Right ventricle myocardium inferior (tissue), 1 donor: ENCODE measurements at regions not wholly inside any gene's neighbourhood (a gene's known extent, or its start where the extent isn't known, plus 50 kb on each side); places are given as distances from the start of the nearest gene placed in this dataset.

Experiments used
- ATAC-seq: fragments of 200-7000 bp; cut with Tn5 transposase; one replicate; pipeline ENCODE4 v1.9.1; 2020; ENCODE audit warnings: mild to moderate bottlenecking, moderate library complexity
- DNase-seq: peaks from one replicate; pipeline ENCODE4 v3.0.0; 2021; ENCODE audit errors: missing footprints
- intact Hi-C: fragments of 100-400 bp; cut with DNase I; formaldehyde crosslinking; loops from one replicate; pipeline ENCODE4 v1.11.0; 2022
- donor health status: DM: no; HTN: yes; CAD: no; lungs with severe emphysema.

DNA sequence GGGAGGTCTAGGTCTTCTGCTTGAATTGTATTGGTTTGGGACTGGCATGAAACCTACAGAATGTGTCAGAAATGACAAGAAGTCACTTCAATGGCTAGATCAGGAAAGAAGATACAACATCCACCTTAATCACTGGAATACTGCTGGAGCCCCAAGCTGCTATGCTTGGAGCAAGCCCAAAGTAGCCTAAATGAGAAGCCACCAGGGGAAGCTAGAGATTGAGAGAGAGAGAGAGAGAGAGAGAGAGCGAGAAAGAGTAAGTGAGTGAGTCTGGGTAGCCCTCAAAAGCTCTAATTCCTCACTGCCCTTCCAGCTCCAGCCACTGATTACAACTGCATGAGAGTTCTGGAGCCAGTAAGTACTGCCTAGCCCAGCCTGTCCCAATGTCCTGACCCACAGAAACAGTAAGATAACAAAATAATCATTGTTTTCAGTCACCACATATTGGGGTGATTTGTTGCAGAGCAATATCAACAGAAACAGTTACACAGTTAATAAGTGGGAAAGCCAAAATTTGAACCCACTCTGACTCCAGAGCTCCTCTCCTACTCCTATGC is 529.2 kb upstream of the GOLIM4 start:
- intact Hi-C loops, result loop anchor here (10.0 kb wide), 1 partner anchor 110 kb away; no protein-coding TSS in a partner anchor
- ATAC-seq, result no peak
- no peak for DNase-seq

DNA sequence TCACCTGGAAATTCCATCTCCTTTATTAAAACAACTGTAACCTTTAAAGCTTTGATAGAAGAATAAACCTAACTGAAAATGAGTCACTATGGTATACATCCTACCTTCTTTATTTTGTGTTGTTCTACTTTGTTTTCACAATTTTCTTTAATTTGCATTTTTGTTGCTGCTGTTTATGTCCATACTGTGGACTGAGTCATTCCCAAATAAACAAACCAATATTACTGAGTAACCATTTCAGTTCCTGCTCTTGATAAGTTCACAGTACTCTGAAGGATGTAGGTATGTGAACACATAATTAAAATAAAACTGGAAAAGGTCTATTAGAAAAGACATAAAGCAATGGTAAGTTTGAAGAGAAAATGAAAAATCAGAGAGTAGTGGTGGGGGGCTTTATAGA is 528.5 kb upstream of the GOLIM4 start:
- intact Hi-C loops, result loop anchor here (10.0 kb wide), 1 partner anchor 109 kb away; no protein-coding TSS in a partner anchor
- DNase-seq (no peak), ATAC-seq (no peak)

DNA sequence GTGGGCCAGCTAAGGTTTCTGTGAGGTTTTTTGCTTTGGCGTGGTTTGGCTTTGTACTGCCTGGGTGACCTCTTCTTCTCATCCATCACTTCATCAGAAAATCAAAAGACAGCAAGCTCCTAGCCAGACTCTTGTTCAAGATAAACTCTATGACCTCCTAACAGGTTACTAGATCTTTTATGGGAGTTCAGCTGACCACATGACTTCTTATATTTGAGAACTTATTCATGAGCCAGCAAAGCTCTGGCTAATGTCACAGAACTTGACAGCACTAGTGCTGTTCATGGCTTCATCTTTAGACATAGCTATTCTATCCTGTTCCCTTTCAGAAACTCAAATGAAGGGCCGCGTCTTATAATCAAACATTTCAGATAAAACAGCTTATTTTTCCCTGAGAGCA is 527.1 kb upstream of the GOLIM4 start:
- peak; percentile 71 for ATAC-seq
- no peak for DNase-seq
- intact Hi-C loops, result loop anchor here (10.0 kb wide), 1 partner anchor 108 kb away; no protein-coding TSS in a partner anchor

DNA sequence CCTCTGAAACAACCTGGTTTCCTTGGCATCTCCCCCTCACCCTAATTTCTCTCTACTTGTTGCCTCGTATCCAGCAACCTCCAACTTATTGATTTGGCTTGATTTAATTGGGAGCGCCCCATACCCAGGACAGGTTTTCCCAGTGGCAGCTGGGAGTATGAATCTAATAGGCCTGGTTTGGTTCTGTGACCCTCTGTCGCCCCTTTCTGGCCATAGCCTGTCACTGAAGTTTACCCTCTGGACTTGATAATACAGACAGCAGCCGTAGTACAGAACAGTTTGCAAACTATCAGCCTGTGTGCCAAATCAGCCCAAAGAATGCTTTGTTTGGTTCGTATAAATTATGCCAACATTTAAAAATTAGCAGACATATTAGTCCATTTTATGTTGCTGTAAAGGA is 525.1 kb upstream of the GOLIM4 start:
- intact Hi-C loops, result loop anchor here (10.0 kb wide), 1 partner anchor 106 kb away; no protein-coding TSS in a partner anchor
- no peak for DNase-seq
- peak; percentile 62 for ATAC-seq

DNA sequence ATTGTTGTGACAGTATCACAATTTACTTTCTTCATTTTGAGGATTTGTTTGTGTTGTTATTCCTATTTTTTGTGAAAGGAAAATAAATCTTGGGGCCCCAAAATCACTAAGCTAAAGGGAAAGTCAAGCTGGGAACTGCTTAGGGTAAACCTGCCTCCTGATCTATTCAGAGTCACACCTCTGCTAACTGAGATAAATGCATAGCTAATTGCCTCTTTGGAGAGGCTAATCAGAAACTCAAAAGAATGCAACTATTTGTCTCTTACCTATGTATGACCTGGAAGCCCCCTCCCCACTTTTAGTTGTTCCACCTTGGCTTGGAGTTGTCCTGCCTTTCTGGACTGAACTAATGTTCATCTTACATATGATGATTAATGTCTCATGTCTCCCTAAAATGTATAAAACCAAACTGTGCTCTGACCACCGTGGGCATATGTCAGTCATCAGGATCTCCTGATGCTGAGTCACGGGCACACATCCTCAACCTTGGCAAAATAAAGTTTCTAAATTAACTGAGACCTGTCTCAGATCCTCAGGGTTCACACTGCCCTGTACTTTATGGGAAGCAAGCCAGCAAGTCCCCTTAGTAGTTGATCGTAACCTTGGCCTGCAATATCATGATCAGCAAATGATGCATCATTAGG is 523.2 kb upstream of the GOLIM4 start:
- DNase-seq (no peak), ATAC-seq (no peak)
- intact Hi-C loops, result no loop called here

DNA sequence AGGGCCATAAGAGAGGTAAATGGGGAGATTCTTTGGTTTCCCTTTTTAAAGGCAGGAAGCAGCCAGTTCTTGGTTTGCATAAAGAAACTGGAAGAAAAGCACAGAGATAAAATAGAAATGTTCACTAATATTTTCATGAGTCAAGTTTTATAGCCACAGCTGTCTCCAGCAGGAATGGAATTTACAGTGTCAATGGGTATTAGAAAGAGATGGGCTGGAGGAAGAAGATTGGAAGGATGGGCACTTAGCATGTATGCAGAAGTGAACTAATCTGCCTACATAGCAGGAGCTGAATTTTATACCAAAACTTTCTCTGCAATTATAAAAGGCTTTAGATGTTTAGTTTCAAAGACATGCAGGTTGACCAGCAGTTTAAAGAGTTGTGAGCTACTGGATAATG is 521.9 kb upstream of the GOLIM4 start:
- intact Hi-C loops, result no loop called here
- DNase-seq (no peak), ATAC-seq (no peak)

DNA sequence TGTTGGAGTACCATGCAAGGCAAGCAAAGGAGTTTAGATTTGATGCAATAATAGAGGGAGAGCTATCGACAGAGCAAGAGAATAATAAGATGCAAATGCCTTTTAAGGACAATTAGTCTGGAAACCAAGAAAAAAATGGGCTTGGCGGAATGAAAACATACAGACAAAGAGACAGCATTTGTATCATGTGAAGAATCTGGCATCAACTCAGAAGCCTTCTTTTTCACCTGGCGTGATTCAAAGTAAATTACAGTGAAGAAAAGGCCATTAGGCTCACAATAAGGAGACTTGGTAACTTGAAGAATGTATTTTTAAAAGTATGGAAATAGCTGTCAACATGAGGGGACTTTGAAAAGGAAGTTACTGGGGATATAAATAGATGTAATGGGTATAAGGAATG is 521.2 kb upstream of the GOLIM4 start:
- ATAC-seq (no peak), DNase-seq (no peak)
- intact Hi-C loops, result no loop called here

DNA sequence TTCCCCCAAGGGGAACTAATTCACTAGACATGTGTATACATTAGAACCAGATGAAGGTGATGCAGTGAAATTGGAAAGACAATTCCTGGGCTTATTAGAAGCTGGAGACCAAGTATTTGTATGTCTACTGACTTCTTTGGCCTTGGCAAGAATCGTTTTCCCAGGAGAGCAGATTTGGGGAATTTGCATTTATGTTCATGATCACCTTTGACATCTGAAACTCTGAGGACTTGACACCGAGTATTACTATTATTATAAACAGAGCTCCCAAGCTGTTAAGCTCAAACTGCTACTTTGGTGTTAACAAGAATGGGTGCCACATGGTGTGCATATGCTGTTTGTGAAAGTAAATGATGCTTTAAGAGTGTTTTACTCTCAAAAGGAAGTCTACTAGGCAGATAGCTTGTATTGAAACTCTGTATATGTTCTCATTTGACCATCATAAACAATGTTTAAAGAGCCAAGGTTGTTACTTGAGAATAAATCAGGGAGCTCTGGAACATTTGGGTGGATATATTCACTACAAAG is 519.8 kb upstream of the GOLIM4 start:
- no peak for DNase-seq
- ATAC-seq, result no peak
- intact Hi-C loops, result no loop called here

DNA sequence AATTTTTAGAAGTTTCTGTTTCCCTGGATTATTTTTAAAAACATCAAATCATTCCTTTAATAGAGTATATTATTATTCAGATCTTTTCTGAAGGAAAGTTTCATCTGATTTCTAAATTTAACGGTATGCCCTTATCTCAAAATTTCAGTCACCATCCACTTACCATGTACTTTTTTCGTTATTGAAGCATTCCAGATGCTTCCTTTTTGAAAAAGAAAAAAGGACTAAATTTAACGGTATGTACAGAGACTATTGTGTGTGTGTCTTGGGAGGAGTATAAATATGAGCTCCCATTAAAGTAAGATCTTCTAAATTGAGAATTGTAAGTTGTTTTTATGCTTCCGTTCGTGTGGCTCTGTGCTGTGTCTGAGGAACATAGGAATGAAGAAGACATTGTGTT is 517.4 kb upstream of the GOLIM4 start:
- ATAC-seq (no peak), DNase-seq (no peak)
- intact Hi-C loops, result no loop called here

DNA sequence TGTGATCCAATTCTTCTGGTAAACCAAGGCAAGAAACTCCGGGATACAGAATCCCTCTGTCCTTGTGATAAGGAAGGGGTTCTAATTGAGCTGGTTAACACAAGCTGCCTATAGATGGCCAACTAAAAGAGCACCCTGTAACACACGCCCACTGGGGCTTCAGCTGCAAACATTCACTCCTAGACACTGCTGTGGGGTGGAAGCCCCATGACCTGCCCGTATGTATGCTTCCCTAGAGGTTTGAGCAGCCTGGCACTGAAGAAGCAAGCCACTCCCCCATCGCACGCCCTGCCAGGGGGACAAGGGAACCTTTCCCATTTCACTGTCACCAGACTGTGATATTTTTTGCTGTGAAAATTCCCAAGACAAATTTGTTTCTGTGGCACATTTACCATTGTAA is 516.9 kb upstream of the GOLIM4 start:
- ATAC-seq (no peak), DNase-seq (no peak)
- intact Hi-C loops, result no loop called here

DNA sequence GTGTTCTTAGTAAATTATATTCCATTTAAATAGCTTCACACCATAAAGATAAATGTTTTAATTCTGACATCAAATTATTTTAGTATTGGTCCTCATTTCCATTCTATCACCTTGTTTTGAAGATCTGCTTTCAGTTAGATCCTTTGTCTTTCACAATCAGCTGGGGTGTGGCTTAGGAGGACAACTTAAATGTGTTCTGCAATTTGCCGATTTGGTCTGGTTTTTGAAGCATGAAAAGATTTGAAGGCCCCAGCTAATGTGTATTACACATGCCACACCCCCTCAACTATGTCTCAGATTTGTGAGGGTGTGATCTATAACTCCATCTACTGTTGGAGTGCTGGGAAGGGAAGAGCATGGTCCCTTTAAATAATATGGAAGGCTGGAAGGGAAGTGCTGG is 516.1 kb upstream of the GOLIM4 start:
- no peak for ATAC-seq
- DNase-seq, result no peak

DNA sequence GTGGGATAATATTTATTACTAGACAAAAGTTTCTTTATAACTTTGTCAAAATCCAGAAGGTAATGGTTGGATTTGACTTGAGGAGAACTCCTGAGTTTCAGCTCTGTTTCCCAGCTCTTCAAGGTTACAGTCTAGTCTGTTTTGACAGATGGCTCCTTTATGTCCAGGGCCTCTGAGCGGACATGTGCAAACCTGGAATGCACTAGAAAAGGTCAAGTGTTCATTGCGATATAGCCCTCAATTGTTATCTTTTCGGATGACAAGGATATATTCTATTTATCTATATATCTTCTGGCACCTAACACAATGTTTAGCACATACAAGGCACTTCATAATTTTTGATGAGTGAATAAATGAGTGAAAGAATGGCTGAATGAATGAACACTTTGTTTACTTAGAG is 513.2 kb upstream of the GOLIM4 start:
- intact Hi-C loops, result no loop called here
- DNase-seq (no peak), ATAC-seq (no peak)

More for the DNA sequence above, 516.1 kb upstream of the GOLIM4 start:
- intact Hi-C loops, result no loop called here

DNA sequence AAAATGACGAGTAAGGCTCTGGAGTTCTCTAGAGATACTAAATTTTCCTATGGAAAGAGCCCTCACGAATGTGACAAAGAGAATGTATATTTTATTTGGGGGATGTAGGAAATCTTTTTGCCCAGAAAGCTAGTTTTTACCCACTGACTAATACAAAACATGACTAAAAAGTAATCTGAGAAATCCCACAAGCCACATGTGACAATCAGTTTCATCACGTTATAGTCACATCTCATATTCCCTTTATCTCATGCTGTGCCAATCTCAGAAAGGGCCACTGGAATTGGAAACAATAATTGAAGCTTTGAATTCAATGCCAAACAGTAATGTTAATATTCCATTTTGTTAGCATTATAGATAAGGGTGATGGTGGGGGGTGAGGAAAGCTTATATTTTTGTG is 509.0 kb upstream of the GOLIM4 start:
- intact Hi-C loops, result no loop called here
- ATAC-seq (no peak), DNase-seq (no peak)

DNA sequence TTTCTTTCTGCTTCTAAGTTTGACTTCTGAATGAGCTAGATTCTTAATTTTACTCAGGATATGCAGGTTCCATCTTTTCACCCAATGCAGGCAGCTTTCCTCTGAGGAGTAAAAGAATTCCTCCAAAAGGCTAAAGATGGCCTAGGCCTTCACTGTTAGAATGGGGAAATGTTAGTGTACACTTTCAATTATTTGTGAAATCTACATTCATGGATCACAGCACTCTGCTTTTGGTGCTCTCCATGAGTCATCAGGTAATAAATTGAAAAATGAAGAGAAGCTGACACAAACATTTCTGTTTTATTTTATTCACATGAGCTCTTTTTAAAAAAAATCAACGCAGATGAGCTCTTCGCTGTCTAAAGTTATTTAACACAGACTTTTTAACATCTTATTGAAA is 502.5 kb upstream of the GOLIM4 start:
- ATAC-seq (no peak), DNase-seq (no peak)
- intact Hi-C loops, result no loop called here

DNA sequence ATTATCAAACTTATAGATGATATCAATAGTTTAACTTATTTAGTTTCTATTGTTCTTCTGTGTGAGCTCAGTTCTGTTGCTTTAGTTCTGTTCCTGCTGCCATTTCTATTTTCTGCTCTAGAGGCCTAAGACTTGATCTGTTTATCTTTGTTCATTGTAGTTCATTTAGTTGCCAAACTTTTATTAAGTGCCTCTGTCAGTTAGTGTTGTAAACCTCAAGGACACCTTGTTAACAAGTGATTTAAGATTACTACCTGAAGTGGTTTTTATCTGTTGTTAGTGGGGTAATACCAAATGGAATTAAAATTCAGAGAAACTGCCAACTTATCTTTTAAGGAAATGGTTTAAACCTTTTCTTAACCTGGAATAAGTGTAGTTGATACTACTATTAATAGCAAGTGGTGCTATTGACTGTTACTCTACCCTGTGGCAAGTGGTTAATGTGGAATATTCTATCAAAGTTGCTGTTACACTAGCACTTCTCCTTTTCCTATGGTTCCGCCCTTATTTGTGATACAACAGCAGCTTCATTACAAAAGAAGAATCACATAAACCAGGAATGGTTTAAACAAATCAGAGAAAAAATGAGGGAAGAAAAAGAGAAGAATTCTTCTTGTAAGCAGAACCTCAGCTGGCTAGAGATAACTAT is 500.6 kb upstream of the GOLIM4 start:
- peak; percentile 71 for ATAC-seq
- intact Hi-C loops, result no loop called here

DNA sequence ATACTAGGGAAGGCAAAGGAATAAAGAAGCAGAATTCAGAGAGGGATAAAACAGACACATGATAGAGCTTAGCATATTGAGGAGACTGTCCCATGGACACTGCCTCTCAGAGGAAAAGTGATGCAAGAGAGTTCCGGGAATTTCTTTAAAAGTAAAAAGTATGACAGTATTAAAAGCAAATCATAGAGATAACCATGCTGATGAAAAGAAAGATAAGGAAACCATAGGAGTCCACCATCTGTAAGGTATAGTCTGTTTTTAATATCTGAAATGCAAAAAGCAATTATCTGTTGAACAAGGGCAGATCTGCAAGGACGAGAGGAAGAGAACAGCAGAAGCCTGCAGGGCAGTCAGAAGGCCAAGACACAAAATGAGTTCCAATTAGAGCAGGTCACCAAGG is 495.9 kb upstream of the GOLIM4 start:
- intact Hi-C loops, result no loop called here
- no peak for DNase-seq
- ATAC-seq, result no peak

More for the DNA sequence above, 500.6 kb upstream of the GOLIM4 start:
- no peak for DNase-seq

DNA sequence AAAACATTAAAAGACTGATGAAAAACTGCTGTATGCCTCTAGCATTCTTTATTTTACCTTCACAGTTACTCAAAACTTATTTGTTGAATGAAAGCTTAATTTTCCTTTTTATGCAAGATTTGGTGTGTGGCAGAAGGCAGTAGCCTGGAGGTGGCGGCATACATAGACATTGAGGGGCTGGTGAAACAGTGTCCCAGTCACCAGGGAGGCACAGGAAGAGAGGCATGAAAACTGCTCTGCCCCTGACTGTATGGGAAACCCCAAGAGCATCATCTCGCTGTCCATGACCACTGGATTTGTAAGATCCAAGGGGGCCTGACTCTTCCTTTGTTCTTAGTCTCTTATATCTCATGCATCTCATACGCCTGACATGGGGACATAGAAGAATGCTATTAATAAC is 493.7 kb upstream of the GOLIM4 start:
- ATAC-seq, result no peak
- DNase-seq, result no peak
- intact Hi-C loops, result no loop called here

DNA sequence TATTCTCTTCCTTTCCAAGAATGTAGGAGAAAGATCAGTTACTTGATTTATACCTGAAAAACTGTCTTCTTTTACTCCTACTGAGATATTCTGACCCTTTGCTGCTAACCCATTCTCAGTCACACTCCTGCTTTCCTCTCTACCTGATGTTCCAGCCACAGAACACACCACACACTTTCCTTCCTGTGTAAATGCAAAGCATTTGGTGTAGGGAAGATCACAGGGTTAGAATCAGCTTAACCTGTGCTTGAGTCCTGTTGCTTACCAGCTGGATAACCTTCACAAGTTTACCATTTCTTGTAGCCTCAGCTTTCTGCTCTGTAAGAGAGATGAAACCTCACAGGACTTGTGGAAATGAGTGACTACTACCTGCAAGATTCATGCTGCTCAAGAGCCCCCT is 489.8 kb upstream of the GOLIM4 start:
- no peak for ATAC-seq
- intact Hi-C loops, result no loop called here
- DNase-seq, result no peak

DNA sequence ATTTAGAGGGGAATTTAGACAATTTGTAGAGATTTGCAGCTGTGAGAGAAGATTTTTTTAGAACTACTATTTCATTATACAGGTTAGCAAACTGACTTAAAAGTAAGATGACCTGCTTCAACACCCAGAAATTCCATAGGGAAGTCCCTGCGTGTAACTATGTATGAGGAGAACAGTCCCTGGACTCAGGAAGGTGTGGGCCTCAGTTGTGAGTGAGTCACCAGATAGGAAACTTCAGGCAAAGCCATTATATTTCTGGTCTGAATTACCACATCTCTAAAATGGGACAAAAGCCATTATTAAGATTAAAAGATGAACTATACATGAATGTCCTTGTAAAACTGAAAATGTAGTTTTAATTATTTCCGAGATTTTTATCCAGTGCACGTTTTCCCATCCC is 488.3 kb upstream of the GOLIM4 start:
- ATAC-seq (no peak), DNase-seq (no peak)
- intact Hi-C loops, result no loop called here

DNA sequence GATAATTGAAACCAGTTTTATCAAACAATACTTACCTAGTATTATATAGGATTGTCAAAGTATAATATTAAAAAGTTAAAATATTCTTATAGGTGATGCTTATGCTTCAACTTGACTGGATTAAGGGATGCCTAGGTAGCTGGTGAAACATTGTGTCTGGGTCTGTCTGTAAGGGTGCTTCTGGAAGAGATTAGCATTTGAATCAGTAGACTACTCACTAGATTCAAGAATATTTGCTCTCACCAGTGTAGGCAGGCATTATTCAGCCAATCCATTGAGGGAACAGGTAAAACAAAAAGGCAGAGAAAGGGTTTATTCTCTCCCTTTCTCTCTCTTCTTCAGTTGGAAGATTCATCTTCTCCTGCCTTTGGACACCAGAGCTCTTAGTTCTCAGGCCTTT is 486.8 kb upstream of the GOLIM4 start:
- ATAC-seq (no peak), DNase-seq (no peak)
- intact Hi-C loops, result no loop called here
